ENCODE measurements at regions not wholly inside any gene's neighbourhood (a gene's known extent, or its start where the extent isn't known, plus 50 kb on each side); places are given as distances from the start of the nearest gene placed in this dataset.
A peak's percentile ranks its signal among the peaks of the same experiment; 100 is the strongest.

GRCh38 chr12:107519906-107520859, 165.4 kb upstream of the PWP1 start:
- no peak overlapping the region for H3K4me3 ChIP-seq (ENCODE audit: low read depth, low read length)
- in situ Hi-C loops (cut with HindIII; ENCODE audit: low sequenced_read_pairs) = no loop called here
- TF ChIP-seq CTCF (IDR thresholded peaks at IDR 0.05; ENCODE audit: low read depth, low read length) = no peak
- DNase-seq (ENCODE audit: low read depth, low spot score) = no peak

GRCh38 chr12:107521826-107522355, 163.7 kb upstream of the PWP1 start:
- in situ Hi-C loops (cut with HindIII; ENCODE audit: low sequenced_read_pairs) = no loop called here
- H3K4me3 ChIP-seq (ENCODE audit: low read depth, low read length) = no peak overlapping the region
- no peak for DNase-seq (ENCODE audit: low read depth, low spot score)
- no peak for TF ChIP-seq CTCF (IDR thresholded peaks at IDR 0.05; ENCODE audit: low read depth, low read length)

- TF ChIP-seq CTCF (IDR thresholded peaks at IDR 0.05; ENCODE audit: low read depth, low read length) = peak; percentile 32
- in situ Hi-C loops (cut with HindIII; ENCODE audit: low sequenced_read_pairs) = no loop called here
- H3K4me3 ChIP-seq (ENCODE audit: low read depth, low read length) = no peak overlapping the region
- DNase-seq (ENCODE audit: low read depth, low spot score) = no peak
Observed at GRCh38 chr12:107522692-107523477, 162.7 kb upstream of the PWP1 start.

GRCh38 chr12:107523775-107524535, 161.6 kb upstream of the PWP1 start:
- no peak for TF ChIP-seq CTCF (IDR thresholded peaks at IDR 0.05; ENCODE audit: low read depth, low read length)
- in situ Hi-C loops (cut with HindIII; ENCODE audit: low sequenced_read_pairs) = no loop called here
- no peak overlapping the region for H3K4me3 ChIP-seq (ENCODE audit: low read depth, low read length)
- no peak for DNase-seq (ENCODE audit: low read depth, low spot score)

GRCh38 chr12:107525063-107525718, 160.4 kb upstream of the PWP1 start:
- no peak for DNase-seq (ENCODE audit: low read depth, low spot score)
- in situ Hi-C loops (cut with HindIII; ENCODE audit: low sequenced_read_pairs) = no loop called here
- TF ChIP-seq CTCF (IDR thresholded peaks at IDR 0.05; ENCODE audit: low read depth, low read length) = no peak
- no peak overlapping the region for H3K4me3 ChIP-seq (ENCODE audit: low read depth, low read length)

All from astrocyte of the spinal cord (primary cell).